Fibroblast of pulmonary artery (primary cell): ENCODE measurements at regions not wholly inside any gene's neighbourhood (a gene's known extent, or its start where the extent isn't known, plus 50 kb on each side); places are given as distances from the start of the nearest gene placed in this dataset.
A peak's percentile ranks its signal among the peaks of the same experiment; 100 is the strongest.

ENCODE experiments used
- DNase-seq: peaks from one replicate; pipeline ENCODE4 v3.0.0-alpha.2; 2010; ENCODE audit warnings: low read depth
- H3K4me3 ChIP-seq: replicated peaks from 2 replicates; pipeline ENCODE4 v1.5.1; 2011; ENCODE audit warnings: low read depth, mild to moderate bottlenecking, control low read depth, low read length, moderate library complexity
- CTCF ChIP-seq: IDR thresholded peaks from 2 replicates; pipeline ENCODE4 v1.5.1; 2011; ENCODE audit warnings: mild to moderate bottlenecking, control low read depth, low read length, inconsistent platforms; ENCODE audit errors: missing control alignments

GRCh38 chr6:14275493-14275851, 157.9 kb downstream of the CD83 start:
- DNase-seq = peak; percentile 48
- H3K4me3 ChIP-seq = no peak overlapping the region
- TF ChIP-seq CTCF = no peak

GRCh38 chr6:14276071-14276470, 158.5 kb downstream of the CD83 start:
- no peak overlapping the region for H3K4me3 ChIP-seq
- no peak for DNase-seq
- TF ChIP-seq CTCF = no peak

- TF ChIP-seq CTCF = no peak
Measured at GRCh38 chr6:14276667-14277404, 159.3 kb downstream of the CD83 start.

GRCh38 chr6:14277405-14277930, 159.9 kb downstream of the CD83 start:
- no peak overlapping the region for H3K4me3 ChIP-seq
- DNase-seq = no peak
- TF ChIP-seq CTCF = no peak

More at GRCh38 chr6:14276667-14277404, 159.3 kb downstream of the CD83 start:
- DNase-seq = no peak
- no peak overlapping the region for H3K4me3 ChIP-seq

GRCh38 chr6:14278006-14278405, 160.4 kb downstream of the CD83 start:
- TF ChIP-seq CTCF = no peak
- no peak for DNase-seq
- no peak overlapping the region for H3K4me3 ChIP-seq

GRCh38 chr6:14278446-14278845, 160.9 kb downstream of the CD83 start:
- no peak for TF ChIP-seq CTCF
- no peak overlapping the region for H3K4me3 ChIP-seq
- DNase-seq = no peak

- DNase-seq = no peak
- no peak for TF ChIP-seq CTCF
- H3K4me3 ChIP-seq = no peak overlapping the region
Measured at GRCh38 chr6:14280006-14280510, 162.5 kb downstream of the CD83 start.
